ENCODE measurements at regions not wholly inside any gene's neighbourhood (a gene's known extent, or its start where the extent isn't known, plus 50 kb on each side); places are given as distances from the start of the nearest gene placed in this dataset.

GRCh38 chr16:51224317-51224716, 73.2 kb upstream of the SALL1 start:
- WGBS, 2 donors (ENCODE audit: low coverage in 1 of 2): 80 to 97% methylated on average over 2 of the region's 2 CpGs
- no peaks in the 10 kb centered on the region for H3K36me3 ChIP-seq
- intact Hi-C loops (cut with DNase I; ENCODE audit: low total_unique reads) (no loop called here), in situ Hi-C loops (cut with MboI; ENCODE audit: low pct_ligation_motif_present in 1 of 4, low pct_unique_long_range_greater_than_20kb in 1 of 4, low sequenced_read_pairs in 3 of 4) (no loop called here)
- H3K27me3 ChIP-seq: peaks cover 2% of the 10 kb centered on the region
- no peaks in the 10 kb centered on the region for H3K4me1 ChIP-seq
- TF ChIP-seq POLR2AphosphoS5 (IDR thresholded peaks at IDR 0.05) (no peak), POLR2A (IDR thresholded peaks at IDR 0.05) (no peak), CTCF (IDR thresholded peaks at IDR 0.05) (no peak), EP300 (IDR thresholded peaks at IDR 0.05; ENCODE audit: low read depth) (no peak)
- H3K27ac ChIP-seq: no peak overlapping the region
- no peak overlapping the region for H3K4me3 ChIP-seq
- DNase-seq: no peak
- no peaks in the 10 kb centered on the region for H3K9me3 ChIP-seq

- TF ChIP-seq POLR2A (IDR thresholded peaks at IDR 0.05): no peak
- TF ChIP-seq EP300 (IDR thresholded peaks at IDR 0.05; ENCODE audit: low read depth): no peak
- no peak for TF ChIP-seq POLR2AphosphoS5 (IDR thresholded peaks at IDR 0.05)
- TF ChIP-seq CTCF (IDR thresholded peaks at IDR 0.05): no peak
- intact Hi-C loops (cut with DNase I; ENCODE audit: low total_unique reads): no loop called here
- H3K9me3 ChIP-seq: peaks cover 0 to 10% of the 10 kb centered on the region in 2 donors
- H3K4me3 ChIP-seq: no peak overlapping the region
- H3K27me3 ChIP-seq: no peaks in the 10 kb centered on the region
- H3K27ac ChIP-seq: no peak overlapping the region
- H3K36me3 ChIP-seq: no peaks in the 10 kb centered on the region
- whole genome bisulfite sequencing, 2 donors (ENCODE audit: low coverage in 1 of 2): 39 to 49% methylated on average over 6 of the region's 6 CpGs
- in situ Hi-C loops (cut with MboI; ENCODE audit: low pct_ligation_motif_present in 1 of 4, low pct_unique_long_range_greater_than_20kb in 1 of 4, low sequenced_read_pairs in 3 of 4): no loop called here
- no peak for DNase-seq
- no peaks in the 10 kb centered on the region for H3K4me1 ChIP-seq
Observed at GRCh38 chr16:51222016-51222415, 70.9 kb upstream of the SALL1 start.

- Histone ChIP-seq H3K36me3 (no peaks in the 10 kb centered on the region), H3K9me3 (peaks cover 0 to 4% of the 10 kb centered on the region in 2 donors), H3K4me3 (no peak overlapping the region), H3K4me1 (no peaks in the 10 kb centered on the region), H3K27me3 (no peaks in the 10 kb centered on the region), H3K27ac (no peak overlapping the region)
- in situ Hi-C loops (cut with MboI; ENCODE audit: low pct_ligation_motif_present in 1 of 4, low pct_unique_long_range_greater_than_20kb in 1 of 4, low sequenced_read_pairs in 3 of 4): no loop called here
- WGBS, 2 donors (ENCODE audit: low coverage in 1 of 2): 67 to 71% methylated on average over 1 to 2 of the region's 2 CpGs
- DNase-seq: no peak
- intact Hi-C loops (cut with DNase I; ENCODE audit: low total_unique reads): no loop called here
- TF ChIP-seq CTCF (IDR thresholded peaks at IDR 0.05) (no peak), POLR2AphosphoS5 (IDR thresholded peaks at IDR 0.05) (no peak), EP300 (IDR thresholded peaks at IDR 0.05; ENCODE audit: low read depth) (no peak)
Observed at GRCh38 chr16:51211148-51211547, 60.1 kb upstream of the SALL1 start.

GRCh38 chr16:51210087-51210486, 59.0 kb upstream of the SALL1 start:
- Histone ChIP-seq H3K9me3 (no peaks in the 10 kb centered on the region), H3K4me1 (no peaks in the 10 kb centered on the region), H3K27ac (no peak overlapping the region), H3K36me3 (no peaks in the 10 kb centered on the region), H3K4me3 (no peak overlapping the region), H3K27me3 (no peaks in the 10 kb centered on the region)
- TF ChIP-seq POLR2AphosphoS5 (IDR thresholded peaks at IDR 0.05): no peak
- no peak for TF ChIP-seq EP300 (IDR thresholded peaks at IDR 0.05; ENCODE audit: low read depth)
- TF ChIP-seq CTCF (IDR thresholded peaks at IDR 0.05): no peak
- TF ChIP-seq POLR2A (IDR thresholded peaks at IDR 0.05): no peak
- no peak for DNase-seq
- WGBS, 2 donors (ENCODE audit: low coverage in 1 of 2): 55% methylated on average over 2 of the region's 2 CpGs; no CpG with 5 or more reads in 1 of the 2 donors
- intact Hi-C loops (cut with DNase I; ENCODE audit: low total_unique reads) (no loop called here), in situ Hi-C loops (cut with MboI; ENCODE audit: low pct_ligation_motif_present in 1 of 4, low pct_unique_long_range_greater_than_20kb in 1 of 4, low sequenced_read_pairs in 3 of 4) (no loop called here)

All from transverse colon (tissue), 4 donors.